ACC112 (cell line): ENCODE measurements at regions not wholly inside any gene's neighbourhood (a gene's known extent, or its start where the extent isn't known, plus 50 kb on each side); places are given as distances from the start of the nearest gene placed in this dataset.
"Not testable (repeated sequence)": the region's sequence is repeated elsewhere in the genome, so short reads cannot be mapped to it uniquely, and the experiment has no call there.

Source experiments
- H2AFZ ChIP-seq: fragments of 200-600 bp; sonication (generic); one replicate; pipeline ENCODE4 v1.6.0; 2017; ENCODE audit warnings: antibody characterized with exemption, low read length; ENCODE audit not compliant: unreplicated experiment
- H3K27ac ChIP-seq: fragments of 200-600 bp; sonication (generic); 2 replicates; pipeline ENCODE4 v1.5.1; 2014; ENCODE audit warnings: low read depth, mild to moderate bottlenecking, antibody characterized with exemption, low read length, moderate library complexity
- H3K27me3 ChIP-seq: fragments of 200-600 bp; sonication (generic); 2 replicates; pipeline ENCODE4 v1.6.1; 2014; ENCODE audit warnings: mild to moderate bottlenecking, antibody characterized with exemption, low read length, moderate library complexity, mixed read lengths; ENCODE audit not compliant: insufficient read depth
- H3K36me3 ChIP-seq: fragments of 200-600 bp; sonication (generic); 2 replicates; pipeline ENCODE4 v1.6.1; 2016; ENCODE audit warnings: mild to moderate bottlenecking, antibody characterized with exemption, low read length, moderate library complexity, mixed read lengths; ENCODE audit not compliant: insufficient read depth
- H3K4me1 ChIP-seq: fragments of 200-600 bp; sonication (generic); one replicate; pipeline ENCODE4 v1.6.1; 2016; ENCODE audit warnings: low read length, mixed read lengths; ENCODE audit not compliant: insufficient read depth, unreplicated experiment, control insufficient read depth
- H3K4me3 ChIP-seq: fragments of 200-600 bp; sonication (generic); 2 replicates; pipeline ENCODE4 v1.5.1; 2014; ENCODE audit warnings: mild to moderate bottlenecking, low read depth, low read length
- H3K79me2 ChIP-seq: fragments of 200-600 bp; sonication (generic); one replicate; pipeline ENCODE4 v1.6.0; 2016; ENCODE audit warnings: low read length; ENCODE audit not compliant: control insufficient read depth, unreplicated experiment, insufficient read depth

GRCh38 chr2:192498747-192499146, 304.0 kb upstream of the TMEFF2 start:
- H3K79me2 ChIP-seq, result no peaks in the 10 kb centered on the region

GRCh38 chr2:192488158-192488557, 293.4 kb upstream of the TMEFF2 start:
- not testable (repeated sequence) for H3K36me3 ChIP-seq, H3K27ac ChIP-seq, H3K27me3 ChIP-seq, H2AFZ ChIP-seq, H3K4me1 ChIP-seq, H3K4me3 ChIP-seq, H3K79me2 ChIP-seq

More at GRCh38 chr2:192498747-192499146, 304.0 kb upstream of the TMEFF2 start:
- H3K36me3 ChIP-seq, result no peaks in the 10 kb centered on the region
- no peak overlapping the region for H2AFZ ChIP-seq
- H3K27me3 ChIP-seq, result no peaks in the 10 kb centered on the region
- no peak overlapping the region for H3K4me3 ChIP-seq
- peaks cover 18% of the 10 kb centered on the region for H3K4me1 ChIP-seq
- H3K27ac ChIP-seq, result no peak overlapping the region

GRCh38 chr2:192487636-192488035, 292.9 kb upstream of the TMEFF2 start:
- no peaks in the 10 kb centered on the region for H3K27me3 ChIP-seq
- H2AFZ ChIP-seq, result no peak overlapping the region
- no peaks in the 10 kb centered on the region for H3K36me3 ChIP-seq
- H3K4me3 ChIP-seq, result no peak overlapping the region
- H3K27ac ChIP-seq, result no peak overlapping the region
- H3K4me1 ChIP-seq, result no peaks in the 10 kb centered on the region
- H3K79me2 ChIP-seq, result no peaks in the 10 kb centered on the region

- H3K27ac ChIP-seq, result no peak overlapping the region
- no peaks in the 10 kb centered on the region for H3K27me3 ChIP-seq
- H3K4me1 ChIP-seq, result no peaks in the 10 kb centered on the region
Observed at GRCh38 chr2:192484903-192485302, 290.2 kb upstream of the TMEFF2 start.

GRCh38 chr2:192480984-192481383, 286.3 kb upstream of the TMEFF2 start:
- Histone ChIP-seq H3K4me3 (no peak overlapping the region), H3K4me1 (no peaks in the 10 kb centered on the region), H3K36me3 (no peaks in the 10 kb centered on the region), H3K27ac (no peak overlapping the region), H3K79me2 (no peaks in the 10 kb centered on the region), H3K27me3 (no peaks in the 10 kb centered on the region), H2AFZ (no peak overlapping the region)

More at GRCh38 chr2:192484903-192485302, 290.2 kb upstream of the TMEFF2 start:
- Histone ChIP-seq H3K79me2 (no peaks in the 10 kb centered on the region), H3K4me3 (no peak overlapping the region), H3K36me3 (no peaks in the 10 kb centered on the region), H2AFZ (no peak overlapping the region)

DNA sequence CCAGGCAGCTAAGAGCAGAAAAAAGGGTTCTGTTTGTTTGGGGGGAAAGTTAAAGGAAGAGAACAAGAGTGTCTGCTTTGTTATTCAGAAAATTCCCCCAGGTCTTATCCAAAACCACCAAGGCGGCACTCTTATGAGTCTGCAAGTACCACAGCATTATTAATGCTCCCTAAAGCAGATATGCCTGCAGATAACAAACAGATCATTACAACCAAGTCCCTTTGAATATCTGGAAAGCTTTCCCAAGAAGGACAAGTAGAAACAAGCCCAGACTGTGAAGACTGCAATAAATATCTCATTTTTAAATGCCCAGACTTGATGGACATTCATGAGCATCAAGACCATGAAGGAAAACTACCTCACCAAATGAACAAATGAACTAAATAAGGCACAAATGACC, 278.6 kb upstream of the TMEFF2 start:
- H3K27ac ChIP-seq, result no peak overlapping the region
- H2AFZ ChIP-seq, result no peak overlapping the region
- H3K27me3 ChIP-seq, result no peaks in the 10 kb centered on the region
- H3K4me3 ChIP-seq, result no peak overlapping the region
- no peaks in the 10 kb centered on the region for H3K36me3 ChIP-seq
- no peaks in the 10 kb centered on the region for H3K79me2 ChIP-seq
- H3K4me1 ChIP-seq, result no peaks in the 10 kb centered on the region

- no peak overlapping the region for H3K27ac ChIP-seq
- H3K79me2 ChIP-seq, result no peaks in the 10 kb centered on the region
- no peaks in the 10 kb centered on the region for H3K27me3 ChIP-seq
- no peaks in the 10 kb centered on the region for H3K36me3 ChIP-seq
- no peak overlapping the region for H2AFZ ChIP-seq
- no peaks in the 10 kb centered on the region for H3K4me1 ChIP-seq
- H3K4me3 ChIP-seq, result no peak overlapping the region
Observed at GRCh38 chr2:192471982-192472381, 277.2 kb upstream of the TMEFF2 start.

GRCh38 chr2:192469612-192470011, 274.9 kb upstream of the TMEFF2 start:
- Histone ChIP-seq H2AFZ (no peak overlapping the region), H3K79me2 (no peaks in the 10 kb centered on the region), H3K4me1 (no peaks in the 10 kb centered on the region), H3K27me3 (no peaks in the 10 kb centered on the region), H3K27ac (no peak overlapping the region), H3K4me3 (no peak overlapping the region), H3K36me3 (no peaks in the 10 kb centered on the region)

GRCh38 chr2:192467953-192468660, 273.4 kb upstream of the TMEFF2 start:
- H3K79me2 ChIP-seq, result no peaks in the 10 kb centered on the region
- no peaks in the 10 kb centered on the region for H3K4me1 ChIP-seq
- no peak overlapping the region for H3K4me3 ChIP-seq
- no peak overlapping the region for H2AFZ ChIP-seq
- no peaks in the 10 kb centered on the region for H3K27me3 ChIP-seq
- H3K36me3 ChIP-seq, result no peaks in the 10 kb centered on the region
- no peak overlapping the region for H3K27ac ChIP-seq

DNA sequence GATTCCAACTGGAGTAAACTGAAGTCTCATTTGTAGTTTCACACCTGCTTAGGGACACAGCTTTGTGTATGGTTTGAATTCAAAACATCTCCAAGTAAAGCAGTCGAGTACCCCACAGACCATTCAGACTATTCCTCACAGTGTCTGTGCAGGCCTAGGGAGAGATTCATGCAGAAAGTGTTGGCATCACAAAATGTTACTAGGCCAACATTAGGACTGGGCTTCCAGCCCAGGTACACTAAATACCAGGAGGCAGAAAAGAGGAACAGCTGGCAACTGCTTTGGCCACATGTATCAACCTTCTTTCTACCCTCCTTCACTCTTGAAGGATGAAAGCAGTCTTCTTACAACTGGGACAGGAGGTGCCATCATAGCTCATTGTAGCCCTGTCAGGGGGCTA, 270.4 kb upstream of the TMEFF2 start:
- no peak overlapping the region for H3K27ac ChIP-seq
- no peaks in the 10 kb centered on the region for H3K4me1 ChIP-seq
- H3K79me2 ChIP-seq, result no peaks in the 10 kb centered on the region
- no peaks in the 10 kb centered on the region for H3K27me3 ChIP-seq
- no peaks in the 10 kb centered on the region for H3K36me3 ChIP-seq
- no peak overlapping the region for H2AFZ ChIP-seq
- H3K4me3 ChIP-seq, result no peak overlapping the region

- Histone ChIP-seq H3K36me3 (no peaks in the 10 kb centered on the region), H3K79me2 (no peaks in the 10 kb centered on the region), H3K27me3 (no peaks in the 10 kb centered on the region), H3K4me3 (no peak overlapping the region), H3K27ac (no peak overlapping the region), H3K4me1 (no peaks in the 10 kb centered on the region), H2AFZ (no peak overlapping the region)
Observed at GRCh38 chr2:192459422-192459821, 264.7 kb upstream of the TMEFF2 start.
